WTC11 (cell line): ENCODE measurements at regions not wholly inside any gene's neighbourhood (a gene's known extent, or its start where the extent isn't known, plus 50 kb on each side); places are given as distances from the start of the nearest gene placed in this dataset.

Source experiments
- ATAC-seq: fragments of 200-7000 bp; cut with Tn5 transposase; 2 replicates; pipeline ENCODE4 v1.10.0; 2021; ENCODE audit warnings: mild to moderate bottlenecking, moderate library complexity
- CTCF ChIA-PET: fragments of 300-600 bp; sonication (Branson Sonifier 250); formaldehyde crosslinking; loops from one replicate; lab custom pipeline; 2021; ENCODE audit warnings: antibody characterized with exemption; lab: Charles Lee
- POLR2A ChIA-PET: fragments of 350-600 bp; sonication (Branson Sonifier 250); formaldehyde crosslinking; loops from one replicate; lab custom pipeline; 2021; ENCODE audit warnings: antibody characterized with exemption; lab: Charles Lee
- DNase-seq: peaks from one replicate; pipeline ENCODE4 v3.0.0; 2021; ENCODE audit warnings: low spot score
- H3K27ac Mint-ChIP-seq: 2 replicates; pipeline ENCODE4 v1.8.0; 2021; ENCODE audit warnings: mixed read lengths
- H3K27me3 Mint-ChIP-seq: 2 replicates; pipeline ENCODE4 v1.8.0; 2021; ENCODE audit warnings: low read depth, mild to moderate bottlenecking, moderate library complexity, mixed read lengths
- H3K36me3 Mint-ChIP-seq: 2 replicates; pipeline ENCODE4 v1.8.0; 2021; ENCODE audit warnings: mixed read lengths
- H3K4me1 Mint-ChIP-seq: 2 replicates; pipeline ENCODE4 v1.8.0; 2022; ENCODE audit warnings: mixed read lengths
- H3K4me3 Mint-ChIP-seq: 2 replicates; pipeline ENCODE4 v1.8.0; 2021; ENCODE audit warnings: mild to moderate bottlenecking, moderate library complexity, mixed read lengths
- H3K9me3 Mint-ChIP-seq: 2 replicates; pipeline ENCODE4 v1.8.0; 2021; ENCODE audit warnings: mixed read lengths
- CTCF ChIP-seq: fragments of 200-600 bp; IDR thresholded peaks from 2 replicates; pipeline ENCODE4 v1.8.0; 2022; ENCODE audit warnings: antibody characterized with exemption
- HMGXB4 ChIP-seq: sonication (generic); formaldehyde crosslinking; IDR thresholded peaks from 2 replicates; pipeline ENCODE4 v1.8.1; 2023; ENCODE audit warnings: mild to moderate bottlenecking, moderate library complexity, missing genetic modification reagents
- JUN ChIP-seq: sonication (generic); formaldehyde crosslinking; IDR thresholded peaks from 2 replicates; pipeline ENCODE4 v1.8.0; 2023; ENCODE audit warnings: mild to moderate bottlenecking, missing genetic modification reagents
- MXD4 ChIP-seq: fragments of 250-450 bp; sonication (Bioruptor Pico); IDR thresholded peaks from 2 replicates; pipeline ENCODE4 v1.8.0; 2021; ENCODE audit warnings: mild to moderate bottlenecking, moderate library complexity, borderline replicate concordance
- NR1H2 ChIP-seq: sonication (generic); formaldehyde crosslinking; IDR thresholded peaks from 2 replicates; pipeline ENCODE4 v1.9.0; 2021; ENCODE audit warnings: mild to moderate bottlenecking, moderate library complexity, missing genetic modification reagents
- RELA ChIP-seq: sonication (generic); formaldehyde crosslinking; IDR thresholded peaks from 2 replicates; pipeline ENCODE4 v1.8.1; 2022; ENCODE audit warnings: missing genetic modification reagents, mild to moderate bottlenecking, borderline replicate concordance
- SMAD3 ChIP-seq: sonication (generic); formaldehyde crosslinking; IDR thresholded peaks from 2 replicates; pipeline ENCODE4 v1.8.0; 2022; ENCODE audit warnings: missing genetic modification reagents, mild to moderate bottlenecking, borderline replicate concordance
- SP1 ChIP-seq: sonication (generic); formaldehyde crosslinking; conservative IDR thresholded peaks from 2 replicates; pipeline ENCODE4 v1.8.1; 2022; ENCODE audit warnings: missing genetic modification reagents
- ZNF138 ChIP-seq: sonication (generic); formaldehyde crosslinking; conservative IDR thresholded peaks from 2 replicates; pipeline ENCODE4 v1.8.1; 2022; ENCODE audit warnings: mild to moderate bottlenecking, moderate library complexity, missing genetic modification reagents
- ZNF219 ChIP-seq: sonication (generic); formaldehyde crosslinking; IDR thresholded peaks from 2 replicates; pipeline ENCODE4 v1.8.0; 2023; ENCODE audit warnings: missing genetic modification reagents, mild to moderate bottlenecking, borderline replicate concordance
- ZNF317 ChIP-seq: sonication (generic); formaldehyde crosslinking; IDR thresholded peaks from 2 replicates; pipeline ENCODE4 v1.8.1; 2023; ENCODE audit warnings: low read depth, mild to moderate bottlenecking, moderate library complexity, missing genetic modification reagents, borderline replicate concordance
- ZNF396 ChIP-seq: fragments of 250-450 bp; sonication (Bioruptor Pico); IDR thresholded peaks from 2 replicates; pipeline ENCODE4 v1.8.0; 2021; ENCODE audit warnings: mild to moderate bottlenecking, moderate library complexity, borderline replicate concordance
- TF ChIP-seq, protein P1 (sequence below): sonication (generic); formaldehyde crosslinking; IDR thresholded peaks from 2 replicates; pipeline ENCODE4 v1.8.0; 2022; ENCODE audit warnings: mild to moderate bottlenecking, missing genetic modification reagents
- TF ChIP-seq, protein P2 (sequence below): sonication (generic); formaldehyde crosslinking; IDR thresholded peaks from 2 replicates; pipeline ENCODE4 v1.8.1; 2023; ENCODE audit warnings: mild to moderate bottlenecking, missing genetic modification reagents, borderline replicate concordance
- TF ChIP-seq, protein P3 (sequence below): fragments of 250-450 bp; sonication (Bioruptor Pico); IDR thresholded peaks from 2 replicates; pipeline ENCODE4 v2.1.2; 2022; ENCODE audit warnings: mild to moderate bottlenecking, moderate library complexity
- TF ChIP-seq, protein P4 (sequence below): sonication (generic); formaldehyde crosslinking; IDR thresholded peaks from 2 replicates; pipeline ENCODE4 v1.8.1; 2023; ENCODE audit warnings: mild to moderate bottlenecking, missing genetic modification reagents

DNA sequence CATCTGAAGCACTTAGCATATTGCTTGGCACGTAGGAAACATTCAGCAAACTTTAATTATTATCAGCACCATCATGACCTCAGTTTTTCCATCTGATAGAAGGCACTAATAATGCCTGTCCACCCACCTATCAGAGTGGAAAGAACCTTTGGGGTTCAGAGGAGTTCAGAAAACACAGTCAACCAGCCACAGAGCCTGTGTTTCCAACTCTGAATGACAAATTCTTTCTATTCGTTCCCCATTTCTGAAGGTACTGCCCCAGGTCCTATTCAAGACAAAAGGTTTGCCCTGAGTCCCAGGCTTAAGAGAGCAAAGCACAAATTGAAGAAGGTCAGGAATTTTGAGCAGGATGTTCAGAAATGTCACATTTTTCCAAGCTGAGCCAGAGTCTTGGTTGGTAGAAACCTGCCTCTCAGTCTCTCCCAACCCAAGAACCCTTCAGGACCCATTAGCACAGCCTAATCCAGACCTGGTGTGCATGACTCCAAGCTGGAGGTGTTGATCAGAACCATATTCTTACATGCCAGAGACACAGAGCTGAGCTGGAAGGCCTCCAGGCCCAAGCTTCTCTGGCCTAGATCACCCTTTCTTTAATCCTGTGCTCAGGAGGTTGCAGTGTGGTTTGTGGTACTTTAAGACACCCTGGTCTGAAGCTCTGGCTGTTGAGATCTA lies 114.4 kb downstream of the TBX5 start:
- Mint-ChIP-seq H3K4me3 (no peak overlapping the region), H3K27ac (no peak overlapping the region), H3K4me1 (peaks cover 26% of the 10 kb centered on the region), H3K9me3 (peaks cover 26% of the 10 kb centered on the region), H3K36me3 (peaks cover 5% of the 10 kb centered on the region), H3K27me3 (peaks cover 5% of the 10 kb centered on the region)
- ChIA-PET POLR2A (interaction anchor here (0.6 to 0.7 kb wide), 2 partner anchors 189 to 430 kb away, joined by 3 to 4 read pairs; no protein-coding TSS in a partner anchor), CTCF (interaction anchor here (1.1 kb wide), 1 partner anchor 20 kb away, joined by 3 read pairs; no protein-coding TSS in a partner anchor)
- ATAC-seq (no peak), DNase-seq (no peak)
- TF ChIP-seq MXD4, result no peak
- no peak for TF ChIP-seq ZNF219 (CRISPR knock-in tag)
- no peak for TF ChIP-seq RELA (CRISPR knock-in tag)

DNA sequence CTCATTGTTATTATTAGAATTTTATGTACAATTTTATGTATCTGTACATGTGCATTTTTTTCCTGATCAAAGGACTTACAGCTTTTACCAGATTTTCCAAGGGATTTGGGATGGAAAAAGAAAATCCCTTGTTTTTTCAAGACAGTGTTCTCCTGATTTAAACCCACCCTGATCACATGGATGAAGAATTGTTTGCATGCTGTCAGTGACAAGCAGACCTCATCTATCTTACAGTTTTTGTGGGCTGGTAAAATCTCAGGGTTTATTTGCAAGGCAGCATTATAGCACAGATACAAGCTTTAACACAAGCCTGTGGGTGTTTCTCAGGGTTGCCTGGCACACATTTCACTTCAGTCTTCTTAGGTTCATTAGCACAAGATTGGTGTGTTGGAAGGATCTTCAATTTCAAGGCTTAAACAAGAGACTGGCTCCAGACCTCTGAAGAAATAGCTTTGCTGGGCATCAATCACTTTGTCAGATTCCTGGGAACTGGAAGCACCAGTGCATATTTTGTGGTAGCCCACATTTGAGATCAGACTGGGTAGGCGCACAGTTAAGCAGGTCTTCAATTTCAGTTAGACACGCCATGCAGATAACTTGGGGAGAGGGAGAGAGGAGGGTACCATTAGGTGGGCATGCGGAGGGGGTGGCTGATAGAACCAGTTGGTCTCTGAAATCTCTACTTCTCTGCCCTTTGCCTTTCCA lies 118.0 kb downstream of the TBX5 start:
- H3K36me3 Mint-ChIP-seq, result peaks cover 5% of the 10 kb centered on the region
- TF ChIP-seq NR1H2 (CRISPR knock-in tag) (no peak), ZNF138 (CRISPR knock-in tag) (no peak), CTCF (no peak), SP1 (CRISPR knock-in tag) (no peak), HMGXB4 (CRISPR knock-in tag) (no peak), ZNF396 (CRISPR knock-in tag) (no peak)
- TF ChIP-seq, protein P1, sequence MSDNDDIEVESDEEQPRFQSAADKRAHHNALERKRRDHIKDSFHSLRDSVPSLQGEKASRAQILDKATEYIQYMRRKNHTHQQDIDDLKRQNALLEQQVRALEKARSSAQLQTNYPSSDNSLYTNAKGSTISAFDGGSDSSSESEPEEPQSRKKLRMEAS (CRISPR knock-in tag), result no peak
- TF ChIP-seq, protein P2, sequence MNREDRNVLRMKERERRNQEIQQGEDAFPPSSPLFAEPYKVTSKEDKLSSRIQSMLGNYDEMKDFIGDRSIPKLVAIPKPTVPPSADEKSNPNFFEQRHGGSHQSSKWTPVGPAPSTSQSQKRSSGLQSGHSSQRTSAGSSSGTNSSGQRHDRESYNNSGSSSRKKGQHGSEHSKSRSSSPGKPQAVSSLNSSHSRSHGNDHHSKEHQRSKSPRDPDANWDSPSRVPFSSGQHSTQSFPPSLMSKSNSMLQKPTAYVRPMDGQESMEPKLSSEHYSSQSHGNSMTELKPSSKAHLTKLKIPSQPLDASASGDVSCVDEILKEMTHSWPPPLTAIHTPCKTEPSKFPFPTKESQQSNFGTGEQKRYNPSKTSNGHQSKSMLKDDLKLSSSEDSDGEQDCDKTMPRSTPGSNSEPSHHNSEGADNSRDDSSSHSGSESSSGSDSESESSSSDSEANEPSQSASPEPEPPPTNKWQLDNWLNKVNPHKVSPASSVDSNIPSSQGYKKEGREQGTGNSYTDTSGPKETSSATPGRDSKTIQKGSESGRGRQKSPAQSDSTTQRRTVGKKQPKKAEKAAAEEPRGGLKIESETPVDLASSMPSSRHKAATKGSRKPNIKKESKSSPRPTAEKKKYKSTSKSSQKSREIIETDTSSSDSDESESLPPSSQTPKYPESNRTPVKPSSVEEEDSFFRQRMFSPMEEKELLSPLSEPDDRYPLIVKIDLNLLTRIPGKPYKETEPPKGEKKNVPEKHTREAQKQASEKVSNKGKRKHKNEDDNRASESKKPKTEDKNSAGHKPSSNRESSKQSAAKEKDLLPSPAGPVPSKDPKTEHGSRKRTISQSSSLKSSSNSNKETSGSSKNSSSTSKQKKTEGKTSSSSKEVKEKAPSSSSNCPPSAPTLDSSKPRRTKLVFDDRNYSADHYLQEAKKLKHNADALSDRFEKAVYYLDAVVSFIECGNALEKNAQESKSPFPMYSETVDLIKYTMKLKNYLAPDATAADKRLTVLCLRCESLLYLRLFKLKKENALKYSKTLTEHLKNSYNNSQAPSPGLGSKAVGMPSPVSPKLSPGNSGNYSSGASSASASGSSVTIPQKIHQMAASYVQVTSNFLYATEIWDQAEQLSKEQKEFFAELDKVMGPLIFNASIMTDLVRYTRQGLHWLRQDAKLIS (CRISPR knock-in tag), result no peak
- ChIA-PET CTCF (no interaction called here), POLR2A (no interaction called here)
- DNase-seq (no peak), ATAC-seq (no peak)
- H3K9me3 Mint-ChIP-seq, result peaks cover 7% of the 10 kb centered on the region
- no peak overlapping the region; the same call in 1 of the 2 replicates for H3K27ac Mint-ChIP-seq
- no peak overlapping the region for H3K4me3 Mint-ChIP-seq
- H3K4me1 Mint-ChIP-seq, result peaks cover 57% of the 10 kb centered on the region
- no peaks in the 10 kb centered on the region for H3K27me3 Mint-ChIP-seq

DNA sequence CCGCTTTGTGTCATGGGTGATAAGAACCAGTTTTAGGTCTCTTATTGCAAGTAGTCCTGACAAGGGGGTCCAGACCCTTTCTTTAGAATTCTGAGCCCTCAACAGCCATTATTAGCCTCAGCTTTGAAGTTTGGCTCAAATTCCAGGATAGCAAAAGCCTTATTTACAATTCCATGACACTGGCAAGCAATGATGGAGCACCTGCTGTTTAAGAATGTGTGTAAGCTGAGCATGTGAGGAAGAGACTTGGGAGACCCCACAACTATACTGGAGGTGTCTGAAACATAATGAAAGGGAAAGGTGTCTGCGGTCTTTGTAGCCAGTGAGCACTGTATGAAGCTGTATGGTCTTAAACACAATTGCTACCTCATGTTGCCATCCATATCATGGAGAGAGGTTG lies 119.8 kb downstream of the TBX5 start:
- ChIA-PET POLR2A (no interaction called here), CTCF (interaction anchor here (0.6 to 1.7 kb wide), 3 partner anchors 13 to 27 kb away, joined by 3 to 5 read pairs (median 5); no protein-coding TSS in a partner anchor)
- peak overlapping the region; percentile 85 for H3K27ac Mint-ChIP-seq
- H3K27me3 Mint-ChIP-seq, result no peaks in the 10 kb centered on the region
- ATAC-seq (peak; percentile 76), DNase-seq (no peak)
- H3K9me3 Mint-ChIP-seq, result no peaks in the 10 kb centered on the region
- peaks cover 62% of the 10 kb centered on the region for H3K4me1 Mint-ChIP-seq
- no peaks in the 10 kb centered on the region for H3K36me3 Mint-ChIP-seq
- peak overlapping the region; percentile 12; the same call in 1 of the 2 replicates for H3K4me3 Mint-ChIP-seq
- TF ChIP-seq ZNF317 (CRISPR knock-in tag), result no peak
- no peak for TF ChIP-seq SMAD3 (CRISPR knock-in tag)
- TF ChIP-seq, protein P3, sequence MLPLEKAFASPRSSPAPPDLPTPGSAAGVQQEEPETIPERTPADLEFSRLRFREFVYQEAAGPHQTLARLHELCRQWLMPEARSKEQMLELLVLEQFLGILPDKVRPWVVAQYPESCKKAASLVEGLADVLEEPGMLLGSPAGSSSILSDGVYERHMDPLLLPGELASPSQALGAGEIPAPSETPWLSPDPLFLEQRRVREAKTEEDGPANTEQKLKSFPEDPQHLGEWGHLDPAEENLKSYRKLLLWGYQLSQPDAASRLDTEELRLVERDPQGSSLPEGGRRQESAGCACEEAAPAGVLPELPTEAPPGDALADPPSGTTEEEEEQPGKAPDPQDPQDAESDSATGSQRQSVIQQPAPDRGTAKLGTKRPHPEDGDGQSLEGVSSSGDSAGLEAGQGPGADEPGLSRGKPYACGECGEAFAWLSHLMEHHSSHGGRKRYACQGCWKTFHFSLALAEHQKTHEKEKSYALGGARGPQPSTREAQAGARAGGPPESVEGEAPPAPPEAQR (CRISPR knock-in tag), result no peak
- TF ChIP-seq, protein P1 (CRISPR knock-in tag), result 0 out of 2 replicates have a peak, but pooled peaks have one; percentile 8
- TF ChIP-seq JUN, result no peak
- TF ChIP-seq, protein P4, sequence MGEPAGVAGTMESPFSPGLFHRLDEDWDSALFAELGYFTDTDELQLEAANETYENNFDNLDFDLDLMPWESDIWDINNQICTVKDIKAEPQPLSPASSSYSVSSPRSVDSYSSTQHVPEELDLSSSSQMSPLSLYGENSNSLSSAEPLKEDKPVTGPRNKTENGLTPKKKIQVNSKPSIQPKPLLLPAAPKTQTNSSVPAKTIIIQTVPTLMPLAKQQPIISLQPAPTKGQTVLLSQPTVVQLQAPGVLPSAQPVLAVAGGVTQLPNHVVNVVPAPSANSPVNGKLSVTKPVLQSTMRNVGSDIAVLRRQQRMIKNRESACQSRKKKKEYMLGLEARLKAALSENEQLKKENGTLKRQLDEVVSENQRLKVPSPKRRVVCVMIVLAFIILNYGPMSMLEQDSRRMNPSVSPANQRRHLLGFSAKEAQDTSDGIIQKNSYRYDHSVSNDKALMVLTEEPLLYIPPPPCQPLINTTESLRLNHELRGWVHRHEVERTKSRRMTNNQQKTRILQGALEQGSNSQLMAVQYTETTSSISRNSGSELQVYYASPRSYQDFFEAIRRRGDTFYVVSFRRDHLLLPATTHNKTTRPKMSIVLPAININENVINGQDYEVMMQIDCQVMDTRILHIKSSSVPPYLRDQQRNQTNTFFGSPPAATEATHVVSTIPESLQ (CRISPR knock-in tag), result no peak
